GM20000 (cell line): ENCODE measurements at regions not wholly inside any gene's neighbourhood (a gene's known extent, or its start where the extent isn't known, plus 50 kb on each side); places are given as distances from the start of the nearest gene placed in this dataset.

Experiments used
- DNase-seq: peaks from one replicate; pipeline ENCODE4 v3.0.0; 2012; ENCODE audit warnings: low spot score
- TF ChIP-seq, protein P1 (sequence below): IDR thresholded peaks from 2 replicates; pipeline ENCODE4 v1.5.1; 2012; ENCODE audit warnings: mild to moderate bottlenecking, control low read depth; ENCODE audit errors: extremely low read depth, missing control alignments

- no peak for DNase-seq
- TF ChIP-seq, protein P1, sequence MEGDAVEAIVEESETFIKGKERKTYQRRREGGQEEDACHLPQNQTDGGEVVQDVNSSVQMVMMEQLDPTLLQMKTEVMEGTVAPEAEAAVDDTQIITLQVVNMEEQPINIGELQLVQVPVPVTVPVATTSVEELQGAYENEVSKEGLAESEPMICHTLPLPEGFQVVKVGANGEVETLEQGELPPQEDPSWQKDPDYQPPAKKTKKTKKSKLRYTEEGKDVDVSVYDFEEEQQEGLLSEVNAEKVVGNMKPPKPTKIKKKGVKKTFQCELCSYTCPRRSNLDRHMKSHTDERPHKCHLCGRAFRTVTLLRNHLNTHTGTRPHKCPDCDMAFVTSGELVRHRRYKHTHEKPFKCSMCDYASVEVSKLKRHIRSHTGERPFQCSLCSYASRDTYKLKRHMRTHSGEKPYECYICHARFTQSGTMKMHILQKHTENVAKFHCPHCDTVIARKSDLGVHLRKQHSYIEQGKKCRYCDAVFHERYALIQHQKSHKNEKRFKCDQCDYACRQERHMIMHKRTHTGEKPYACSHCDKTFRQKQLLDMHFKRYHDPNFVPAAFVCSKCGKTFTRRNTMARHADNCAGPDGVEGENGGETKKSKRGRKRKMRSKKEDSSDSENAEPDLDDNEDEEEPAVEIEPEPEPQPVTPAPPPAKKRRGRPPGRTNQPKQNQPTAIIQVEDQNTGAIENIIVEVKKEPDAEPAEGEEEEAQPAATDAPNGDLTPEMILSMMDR = no peak
Observed at GRCh38 chr13:73948848-73949529, 185.2 kb downstream of the KLF12 start.

- DNase-seq = no peak
- TF ChIP-seq, protein P1 = no peak
Observed at GRCh38 chr13:73945871-73946270, 188.3 kb downstream of the KLF12 start.

GRCh38 chr13:73945382-73945781, 188.8 kb downstream of the KLF12 start:
- TF ChIP-seq, protein P1 = no peak
- no peak for DNase-seq

DNA sequence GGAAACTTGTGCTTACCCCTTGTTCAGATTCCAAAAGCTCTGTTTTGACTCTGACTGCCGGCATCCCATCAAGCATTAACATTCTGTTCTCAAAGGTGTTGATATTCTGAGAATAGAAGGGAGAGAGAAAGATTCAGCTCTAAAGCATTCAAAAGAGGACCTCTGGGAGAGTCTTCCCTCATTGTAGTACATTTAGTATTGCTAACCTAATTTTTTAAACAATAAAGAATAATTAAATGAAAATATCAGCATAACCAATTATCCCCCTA, 190.3 kb downstream of the KLF12 start:
- no peak for DNase-seq
- TF ChIP-seq, protein P1 = no peak

- peak; percentile 38 for DNase-seq
- TF ChIP-seq, protein P1 = no peak
Observed at GRCh38 chr13:73943137-73943964, 190.9 kb downstream of the KLF12 start.

- DNase-seq = no peak
- TF ChIP-seq, protein P1 = no peak
Observed at GRCh38 chr13:73941752-73942151, 192.5 kb downstream of the KLF12 start.

DNA sequence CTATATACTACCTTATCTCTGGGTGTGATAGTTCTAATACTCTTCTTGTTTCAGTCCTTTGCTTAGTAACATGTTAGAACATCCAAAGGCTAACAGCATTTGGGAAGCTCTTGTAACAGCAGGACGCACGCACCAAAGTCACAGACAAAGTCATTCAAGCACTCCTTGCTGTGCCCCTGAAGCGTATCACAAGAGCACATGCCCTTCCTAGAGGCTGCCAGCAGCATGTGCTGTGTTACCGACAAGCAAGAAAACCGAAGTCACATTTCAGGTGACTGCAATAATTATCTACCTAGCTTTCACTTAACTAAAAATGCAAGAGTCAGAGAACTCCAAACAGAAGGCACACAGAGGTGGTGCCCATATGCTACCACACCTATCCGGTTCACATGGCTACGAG, 194.1 kb downstream of the KLF12 start:
- TF ChIP-seq, protein P1 = no peak
- no peak for DNase-seq
